HEK293 (cell line): ENCODE measurements at regions not wholly inside any gene's neighbourhood (a gene's known extent, or its start where the extent isn't known, plus 50 kb on each side); places are given as distances from the start of the nearest gene placed in this dataset.
A peak's percentile ranks its signal among the peaks of the same experiment; 100 is the strongest.

Source experiments
- CTCF ChIA-PET: fragments of 350-600 bp; formaldehyde crosslinking; extraction: SDS; loops from one replicate; lab custom pipeline; 2021; ENCODE audit warnings: antibody characterized with exemption; lab: Yijun Ruan, JAX
- POLR2A ChIA-PET: fragments of 300-600 bp; formaldehyde crosslinking; extraction: SDS; loops from one replicate; lab custom pipeline; 2020; ENCODE audit warnings: antibody characterized with exemption, inconsistent platforms; lab: Yijun Ruan, JAX
- H3K27ac ChIP-seq: fragments of 200-500 bp; sonication (Bioruptor generic); 2 replicates; pipeline ENCODE4 v1.5.1; 2014; ENCODE audit warnings: low read depth, low read length, control low read depth, inconsistent platforms; ENCODE audit errors: extremely low read depth
- H3K36me3 ChIP-seq, 2 experiments: fragments of 200-500 bp in 1 of 2; sonication (Bioruptor generic) in 1 of 2; 1 replicate in 1 of 2; 2 replicates in 1 of 2; pipeline ENCODE4 v1.5.1; 2014 to 2017; ENCODE audit warnings: inconsistent platforms in 2 of 2, low read length in 2 of 2; ENCODE audit not compliant: control insufficient read depth in 2 of 2, insufficient read depth in 1 of 2
- H3K4me1 ChIP-seq: fragments of 200-500 bp; sonication (Bioruptor generic); 2 replicates; pipeline ENCODE4 v1.5.1; 2014; ENCODE audit warnings: mild to moderate bottlenecking, low read length, inconsistent platforms; ENCODE audit not compliant: control insufficient read depth, insufficient read depth
- H3K4me3 ChIP-seq: 2 replicates; pipeline ENCODE4 v1.5.1; 2011; ENCODE audit warnings: low read depth, mild to moderate bottlenecking, control low read depth, low read length, moderate library complexity
- H3K9me3 ChIP-seq: fragments of 200-500 bp; sonication (Bioruptor generic); 2 replicates; pipeline ENCODE4 v1.5.1; 2014; ENCODE audit warnings: low read depth, low read length, inconsistent platforms; ENCODE audit not compliant: control insufficient read depth, insufficient read depth
- EGR2 ChIP-seq: fragments of 450-650 bp; formaldehyde crosslinking; IDR thresholded peaks from 2 replicates; pipeline ENCODE4 v1.5.1; 2016; ENCODE audit warnings: low read depth, missing biosample characterization, missing genetic modification characterization
- KLF8 ChIP-seq: fragments of 450-650 bp; formaldehyde crosslinking; IDR thresholded peaks from 2 replicates; pipeline ENCODE4 v1.5.1; 2016; ENCODE audit warnings: missing biosample characterization, missing genetic modification characterization
- SALL2 ChIP-seq: fragments of 450-650 bp; formaldehyde crosslinking; IDR thresholded peaks from 2 replicates; pipeline ENCODE4 v1.5.0; 2017; ENCODE audit warnings: missing biosample characterization, mild to moderate bottlenecking, missing genetic modification characterization, borderline replicate concordance
- SCRT2 ChIP-seq: fragments of 450-650 bp; formaldehyde crosslinking; IDR thresholded peaks from 2 replicates; pipeline ENCODE4 v1.5.1; 2016; ENCODE audit warnings: missing biosample characterization, missing genetic modification characterization
- SP7 ChIP-seq: fragments of 450-650 bp; formaldehyde crosslinking; IDR thresholded peaks from 2 replicates; pipeline ENCODE4 v1.5.1; 2016; ENCODE audit warnings: missing biosample characterization, missing genetic modification characterization
- ZBTB17 ChIP-seq: fragments of 450-650 bp; formaldehyde crosslinking; IDR thresholded peaks from 2 replicates; pipeline ENCODE4 v1.5.1; 2016; ENCODE audit warnings: missing biosample characterization, missing genetic modification characterization
- ZNF112 ChIP-seq: fragments of 450-650 bp; formaldehyde crosslinking; IDR thresholded peaks from 2 replicates; pipeline ENCODE4 v1.5.0; 2017; ENCODE audit warnings: missing biosample characterization, missing genetic modification characterization
- ZNF140 ChIP-seq: fragments of 450-650 bp; formaldehyde crosslinking; IDR thresholded peaks from 2 replicates; pipeline ENCODE4 v1.5.1; 2016; ENCODE audit warnings: missing biosample characterization, missing genetic modification characterization
- ZNF157 ChIP-seq: fragments of 450-650 bp; formaldehyde crosslinking; IDR thresholded peaks from 2 replicates; pipeline ENCODE4 v1.5.1; 2016; ENCODE audit warnings: missing biosample characterization, missing genetic modification characterization
- ZNF175 ChIP-seq: fragments of 450-650 bp; formaldehyde crosslinking; IDR thresholded peaks from 2 replicates; pipeline ENCODE4 v1.5.1; 2016; ENCODE audit warnings: missing biosample characterization, missing genetic modification characterization
- ZNF184 ChIP-seq: fragments of 450-650 bp; IDR thresholded peaks from 2 replicates; pipeline ENCODE4 v1.5.1; 2018; ENCODE audit warnings: missing biosample characterization, mild to moderate bottlenecking, missing genetic modification characterization
- ZNF324 ChIP-seq: fragments of 450-650 bp; formaldehyde crosslinking; IDR thresholded peaks from 2 replicates; pipeline ENCODE4 v1.5.1; 2016; ENCODE audit warnings: missing biosample characterization, missing genetic modification characterization
- ZNF341 ChIP-seq: fragments of 450-650 bp; formaldehyde crosslinking; IDR thresholded peaks from 2 replicates; pipeline ENCODE4; 2016; ENCODE audit warnings: low read depth, missing biosample characterization, missing genetic modification characterization
- ZNF350 ChIP-seq: fragments of 450-650 bp; formaldehyde crosslinking; IDR thresholded peaks from 2 replicates; pipeline ENCODE4 v1.5.0; 2017; ENCODE audit warnings: missing biosample characterization, mild to moderate bottlenecking, missing genetic modification characterization
- ZNF366 ChIP-seq: fragments of 450-650 bp; formaldehyde crosslinking; conservative IDR thresholded peaks from 2 replicates; pipeline ENCODE4 v1.5.1; 2016; ENCODE audit warnings: missing biosample characterization, missing genetic modification characterization
- ZNF404 ChIP-seq: fragments of 450-650 bp; formaldehyde crosslinking; IDR thresholded peaks from 2 replicates; pipeline ENCODE4 v1.5.1; 2017; ENCODE audit warnings: missing biosample characterization, missing genetic modification characterization
- ZNF416 ChIP-seq: fragments of 450-650 bp; formaldehyde crosslinking; IDR thresholded peaks from 2 replicates; pipeline ENCODE4 v1.5.1; 2016; ENCODE audit warnings: missing biosample characterization, missing genetic modification characterization
- ZNF426 ChIP-seq: fragments of 450-650 bp; formaldehyde crosslinking; IDR thresholded peaks from 2 replicates; pipeline ENCODE4 v1.5.1; 2017; ENCODE audit warnings: missing biosample characterization, missing genetic modification characterization, mild to moderate bottlenecking, inconsistent platforms, moderate library complexity
- ZNF433 ChIP-seq: fragments of 450-650 bp; formaldehyde crosslinking; IDR thresholded peaks from 2 replicates; pipeline ENCODE4 v1.5.1; 2016; ENCODE audit warnings: missing biosample characterization, missing genetic modification characterization, low read depth
- ZNF501 ChIP-seq: fragments of 450-650 bp; formaldehyde crosslinking; IDR thresholded peaks from 2 replicates; pipeline ENCODE4 v1.5.1; 2016; ENCODE audit warnings: missing biosample characterization, missing genetic modification characterization
- ZNF560 ChIP-seq: fragments of 450-650 bp; formaldehyde crosslinking; IDR thresholded peaks from 2 replicates; pipeline ENCODE4 v1.5.1; 2017; ENCODE audit warnings: missing biosample characterization, missing genetic modification characterization, borderline replicate concordance
- ZNF621 ChIP-seq: fragments of 450-650 bp; formaldehyde crosslinking; IDR thresholded peaks from 2 replicates; pipeline ENCODE4 v1.5.1; 2017; ENCODE audit warnings: missing biosample characterization, missing genetic modification characterization
- ZNF747 ChIP-seq: fragments of 450-650 bp; formaldehyde crosslinking; IDR thresholded peaks from 2 replicates; pipeline ENCODE4 v1.5.1; 2016; ENCODE audit warnings: missing biosample characterization, missing genetic modification characterization
- ZNF777 ChIP-seq: fragments of 450-650 bp; formaldehyde crosslinking; IDR thresholded peaks from 2 replicates; pipeline ENCODE4 v1.5.1; 2017; ENCODE audit warnings: missing biosample characterization, missing genetic modification characterization, borderline replicate concordance
- TF ChIP-seq, protein P1 (sequence below): fragments of 450-650 bp; formaldehyde crosslinking; IDR thresholded peaks from 2 replicates; pipeline ENCODE4 v1.5.1; 2016; ENCODE audit warnings: missing biosample characterization, missing genetic modification characterization
- TF ChIP-seq, protein P2 (sequence below): fragments of 450-650 bp; formaldehyde crosslinking; conservative IDR thresholded peaks from 2 replicates; pipeline ENCODE4 v1.5.1; 2016; ENCODE audit warnings: low read depth, missing biosample characterization, missing genetic modification characterization
- TF ChIP-seq, protein P3 (sequence below): fragments of 450-650 bp; formaldehyde crosslinking; IDR thresholded peaks from 2 replicates; pipeline ENCODE4 v1.5.1; 2017; ENCODE audit warnings: missing biosample characterization, missing genetic modification characterization

DNA sequence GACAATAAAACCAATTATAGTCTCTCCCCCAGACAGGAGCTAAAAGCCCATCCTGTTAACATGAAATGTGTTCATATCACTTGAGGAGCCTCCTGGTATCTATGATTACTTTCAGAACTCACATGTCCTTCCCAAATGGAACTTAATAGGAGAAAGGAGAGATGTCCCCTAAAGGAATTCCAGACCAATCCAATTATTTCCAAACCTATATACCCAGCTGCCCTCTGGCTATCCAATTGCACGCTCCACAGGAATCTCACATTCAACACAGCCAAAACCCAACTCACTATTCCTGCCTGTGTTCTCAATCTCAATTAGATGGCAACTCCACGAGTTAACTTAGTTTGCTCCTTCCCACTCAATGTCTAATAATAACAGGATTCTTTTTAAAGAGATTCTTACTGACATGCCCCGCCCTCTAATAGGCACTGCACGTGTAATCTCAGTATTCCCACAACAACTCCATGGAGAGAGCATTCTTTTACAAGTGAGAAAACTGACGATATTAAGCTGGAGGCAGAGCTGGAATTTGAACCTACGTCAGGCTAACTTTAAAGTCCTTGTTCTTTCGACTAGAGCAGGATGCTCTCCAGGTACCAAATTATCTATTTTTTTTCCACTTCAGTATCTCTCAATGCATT lies 59.1 kb upstream of the SEC16B start (continued):
- TF ChIP-seq SCRT2 (no peak), ZNF747 (tag by site-specific recombination) (no peak), ZNF433 (no peak), EGR2 (tag by site-specific recombination) (no peak), ZNF426 (tag by site-specific recombination) (no peak)
- TF ChIP-seq, all 188 proteins: peak for 0

DNA sequence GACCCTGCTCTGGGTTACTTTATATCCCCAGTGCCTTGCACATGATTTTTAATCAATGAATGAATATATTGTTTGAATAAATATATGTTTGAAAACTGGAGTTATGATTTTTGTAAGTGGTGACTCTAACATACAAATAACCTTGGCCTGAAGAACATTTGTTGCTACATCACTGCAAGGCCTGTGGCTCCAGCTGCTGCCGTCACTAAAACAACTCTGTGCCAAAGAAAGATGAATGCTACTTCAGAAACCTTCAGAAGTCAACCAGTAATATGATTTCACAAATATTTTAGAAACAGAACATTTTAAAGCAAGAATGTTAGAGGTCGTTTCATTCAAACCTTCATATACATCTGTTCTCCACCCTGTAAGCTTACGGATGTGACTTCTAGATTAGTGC lies 60.6 kb upstream of the SEC16B start:
- no peaks in the 10 kb centered on the region for H3K9me3 ChIP-seq
- no peak overlapping the region for H3K27ac ChIP-seq
- ChIA-PET CTCF (interaction anchor here (0.5 to 5.8 kb wide), 9 partner anchors 9 to 358 kb away, joined by 3 to 69 read pairs (median 4); no protein-coding TSS in a partner anchor), POLR2A (no interaction called here)
- no peaks in the 10 kb centered on the region for H3K36me3 ChIP-seq
- no peaks in the 10 kb centered on the region for H3K4me1 ChIP-seq
- TF ChIP-seq ZNF404 (tag by site-specific recombination) (no peak), ZNF560 (tag by site-specific recombination) (no peak), EGR2 (tag by site-specific recombination) (no peak), ZNF157 (tag by site-specific recombination) (no peak), ZNF341 (no peak), ZNF777 (tag by site-specific recombination) (no peak)
- no peak overlapping the region for H3K4me3 ChIP-seq

DNA sequence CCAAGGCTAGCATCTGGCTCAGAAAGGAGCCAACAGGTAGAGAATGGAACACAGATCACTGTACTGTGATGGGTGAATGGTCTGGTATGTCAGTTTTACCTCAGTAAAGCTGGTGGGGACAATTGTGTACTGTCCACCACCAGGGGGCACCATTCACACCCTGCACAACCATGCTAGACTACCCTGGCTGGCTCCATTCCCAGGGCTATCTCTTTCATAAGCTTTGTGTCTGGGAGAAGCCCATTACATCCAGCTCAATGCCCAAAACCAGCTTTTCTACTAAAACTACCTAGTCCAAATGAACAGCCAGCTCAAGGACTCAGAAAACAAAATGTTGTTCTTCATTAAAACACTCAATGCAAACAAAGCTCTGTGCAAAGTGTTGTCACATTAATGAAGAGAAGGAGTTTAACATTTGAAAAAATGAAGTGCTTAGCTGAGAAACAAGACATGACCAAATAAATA lies 62.0 kb upstream of the RASAL2 start:
- POLR2A ChIA-PET = interaction anchor here (1.0 kb wide), 1 partner anchor 25 kb away, joined by 4 read pairs; no protein-coding TSS in a partner anchor
- no peak for TF ChIP-seq ZNF350
- 0 out of 2 replicates have a peak, but pooled peaks have one; percentile 14 for TF ChIP-seq SP7 (tag by site-specific recombination)
- TF ChIP-seq ZBTB17 (tag by site-specific recombination) = 0 out of 2 replicates have a peak, but pooled peaks have one; percentile 32
- TF ChIP-seq ZNF175 = no peak
- TF ChIP-seq ZNF621 (tag by site-specific recombination) = no peak
- TF ChIP-seq ZNF184 (tag by site-specific recombination) = 0 out of 2 replicates have a peak, but pooled peaks have one; percentile 20
- TF ChIP-seq SALL2 = no peak
- TF ChIP-seq KLF8 = no peak
- peak; percentile 25; the same call in 1 of the 2 replicates for TF ChIP-seq ZNF501 (tag by site-specific recombination)
- TF ChIP-seq, protein P1, sequence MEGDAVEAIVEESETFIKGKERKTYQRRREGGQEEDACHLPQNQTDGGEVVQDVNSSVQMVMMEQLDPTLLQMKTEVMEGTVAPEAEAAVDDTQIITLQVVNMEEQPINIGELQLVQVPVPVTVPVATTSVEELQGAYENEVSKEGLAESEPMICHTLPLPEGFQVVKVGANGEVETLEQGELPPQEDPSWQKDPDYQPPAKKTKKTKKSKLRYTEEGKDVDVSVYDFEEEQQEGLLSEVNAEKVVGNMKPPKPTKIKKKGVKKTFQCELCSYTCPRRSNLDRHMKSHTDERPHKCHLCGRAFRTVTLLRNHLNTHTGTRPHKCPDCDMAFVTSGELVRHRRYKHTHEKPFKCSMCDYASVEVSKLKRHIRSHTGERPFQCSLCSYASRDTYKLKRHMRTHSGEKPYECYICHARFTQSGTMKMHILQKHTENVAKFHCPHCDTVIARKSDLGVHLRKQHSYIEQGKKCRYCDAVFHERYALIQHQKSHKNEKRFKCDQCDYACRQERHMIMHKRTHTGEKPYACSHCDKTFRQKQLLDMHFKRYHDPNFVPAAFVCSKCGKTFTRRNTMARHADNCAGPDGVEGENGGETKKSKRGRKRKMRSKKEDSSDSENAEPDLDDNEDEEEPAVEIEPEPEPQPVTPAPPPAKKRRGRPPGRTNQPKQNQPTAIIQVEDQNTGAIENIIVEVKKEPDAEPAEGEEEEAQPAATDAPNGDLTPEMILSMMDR (tag by site-specific recombination) = 0 out of 2 replicates have a peak, but pooled peaks have one; percentile 35
- TF ChIP-seq ZNF140 (tag by site-specific recombination) = no peak
- TF ChIP-seq, protein P2, sequence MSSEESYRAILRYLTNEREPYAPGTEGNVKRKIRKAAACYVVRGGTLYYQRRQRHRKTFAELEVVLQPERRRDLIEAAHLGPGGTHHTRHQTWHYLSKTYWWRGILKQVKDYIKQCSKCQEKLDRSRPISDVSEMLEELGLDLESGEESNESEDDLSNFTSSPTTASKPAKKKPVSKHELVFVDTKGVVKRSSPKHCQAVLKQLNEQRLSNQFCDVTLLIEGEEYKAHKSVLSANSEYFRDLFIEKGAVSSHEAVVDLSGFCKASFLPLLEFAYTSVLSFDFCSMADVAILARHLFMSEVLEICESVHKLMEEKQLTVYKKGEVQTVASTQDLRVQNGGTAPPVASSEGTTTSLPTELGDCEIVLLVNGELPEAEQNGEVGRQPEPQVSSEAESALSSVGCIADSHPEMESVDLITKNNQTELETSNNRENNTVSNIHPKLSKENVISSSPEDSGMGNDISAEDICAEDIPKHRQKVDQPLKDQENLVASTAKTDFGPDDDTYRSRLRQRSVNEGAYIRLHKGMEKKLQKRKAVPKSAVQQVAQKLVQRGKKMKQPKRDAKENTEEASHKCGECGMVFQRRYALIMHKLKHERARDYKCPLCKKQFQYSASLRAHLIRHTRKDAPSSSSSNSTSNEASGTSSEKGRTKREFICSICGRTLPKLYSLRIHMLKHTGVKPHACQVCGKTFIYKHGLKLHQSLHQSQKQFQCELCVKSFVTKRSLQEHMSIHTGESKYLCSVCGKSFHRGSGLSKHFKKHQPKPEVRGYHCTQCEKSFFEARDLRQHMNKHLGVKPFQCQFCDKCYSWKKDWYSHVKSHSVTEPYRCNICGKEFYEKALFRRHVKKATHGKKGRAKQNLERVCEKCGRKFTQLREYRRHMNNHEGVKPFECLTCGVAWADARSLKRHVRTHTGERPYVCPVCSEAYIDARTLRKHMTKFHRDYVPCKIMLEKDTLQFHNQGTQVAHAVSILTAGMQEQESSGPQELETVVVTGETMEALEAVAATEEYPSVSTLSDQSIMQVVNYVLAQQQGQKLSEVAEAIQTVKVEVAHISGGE (tag by site-specific recombination) = no peak
- no peak for TF ChIP-seq ZNF416 (tag by site-specific recombination)
- TF ChIP-seq ZNF112 (tag by site-specific recombination) = no peak
- 0 out of 2 replicates have a peak, but pooled peaks have one; percentile 17 for TF ChIP-seq ZNF366 (tag by site-specific recombination)
- TF ChIP-seq, protein P3, sequence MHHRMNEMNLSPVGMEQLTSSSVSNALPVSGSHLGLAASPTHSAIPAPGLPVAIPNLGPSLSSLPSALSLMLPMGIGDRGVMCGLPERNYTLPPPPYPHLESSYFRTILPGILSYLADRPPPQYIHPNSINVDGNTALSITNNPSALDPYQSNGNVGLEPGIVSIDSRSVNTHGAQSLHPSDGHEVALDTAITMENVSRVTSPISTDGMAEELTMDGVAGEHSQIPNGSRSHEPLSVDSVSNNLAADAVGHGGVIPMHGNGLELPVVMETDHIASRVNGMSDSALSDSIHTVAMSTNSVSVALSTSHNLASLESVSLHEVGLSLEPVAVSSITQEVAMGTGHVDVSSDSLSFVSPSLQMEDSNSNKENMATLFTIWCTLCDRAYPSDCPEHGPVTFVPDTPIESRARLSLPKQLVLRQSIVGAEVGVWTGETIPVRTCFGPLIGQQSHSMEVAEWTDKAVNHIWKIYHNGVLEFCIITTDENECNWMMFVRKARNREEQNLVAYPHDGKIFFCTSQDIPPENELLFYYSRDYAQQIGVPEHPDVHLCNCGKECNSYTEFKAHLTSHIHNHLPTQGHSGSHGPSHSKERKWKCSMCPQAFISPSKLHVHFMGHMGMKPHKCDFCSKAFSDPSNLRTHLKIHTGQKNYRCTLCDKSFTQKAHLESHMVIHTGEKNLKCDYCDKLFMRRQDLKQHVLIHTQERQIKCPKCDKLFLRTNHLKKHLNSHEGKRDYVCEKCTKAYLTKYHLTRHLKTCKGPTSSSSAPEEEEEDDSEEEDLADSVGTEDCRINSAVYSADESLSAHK = no peak
- TF ChIP-seq ZNF324 (tag by site-specific recombination) = no peak
- TF ChIP-seq SCRT2 = peak; percentile 76

More for the DNA sequence above, 62.0 kb upstream of the RASAL2 start:
- CTCF ChIA-PET = interaction anchor here (0.6 to 5.8 kb wide), 53 partner anchors 10 to 1547 kb away, joined by 3 to 69 read pairs (median 3); no protein-coding TSS in a partner anchor
- H3K9me3 ChIP-seq = no peaks in the 10 kb centered on the region
- no peaks in the 10 kb centered on the region for H3K36me3 ChIP-seq
- H3K27ac ChIP-seq = no peak overlapping the region
- H3K4me1 ChIP-seq = no peaks in the 10 kb centered on the region
- no peak overlapping the region for H3K4me3 ChIP-seq
